Erythroblast (primary cell): ENCODE measurements at regions not wholly inside any gene's neighbourhood (a gene's known extent, or its start where the extent isn't known, plus 50 kb on each side); places are given as distances from the start of the nearest gene placed in this dataset.

ENCODE experiments used
- GATA1 ChIP-seq: IDR thresholded peaks from 2 replicates; pipeline ENCODE4 v1.6.1; 2011; ENCODE audit warnings: low read depth, mild to moderate bottlenecking, control low read depth, low read length, moderate library complexity
- POLR2A ChIP-seq: IDR thresholded peaks from 2 replicates; pipeline ENCODE4 v1.6.1; 2011; ENCODE audit warnings: mild to moderate bottlenecking, low read length

GRCh38 chr16:86330906-86331305, 179.4 kb upstream of the FOXF1 start:
- TF ChIP-seq POLR2A = no peak
- no peak for TF ChIP-seq GATA1
